ENCODE measurements at regions not wholly inside any gene's neighbourhood (a gene's known extent, or its start where the extent isn't known, plus 50 kb on each side); places are given as distances from the start of the nearest gene placed in this dataset.

- TF ChIP-seq, protein P1, sequence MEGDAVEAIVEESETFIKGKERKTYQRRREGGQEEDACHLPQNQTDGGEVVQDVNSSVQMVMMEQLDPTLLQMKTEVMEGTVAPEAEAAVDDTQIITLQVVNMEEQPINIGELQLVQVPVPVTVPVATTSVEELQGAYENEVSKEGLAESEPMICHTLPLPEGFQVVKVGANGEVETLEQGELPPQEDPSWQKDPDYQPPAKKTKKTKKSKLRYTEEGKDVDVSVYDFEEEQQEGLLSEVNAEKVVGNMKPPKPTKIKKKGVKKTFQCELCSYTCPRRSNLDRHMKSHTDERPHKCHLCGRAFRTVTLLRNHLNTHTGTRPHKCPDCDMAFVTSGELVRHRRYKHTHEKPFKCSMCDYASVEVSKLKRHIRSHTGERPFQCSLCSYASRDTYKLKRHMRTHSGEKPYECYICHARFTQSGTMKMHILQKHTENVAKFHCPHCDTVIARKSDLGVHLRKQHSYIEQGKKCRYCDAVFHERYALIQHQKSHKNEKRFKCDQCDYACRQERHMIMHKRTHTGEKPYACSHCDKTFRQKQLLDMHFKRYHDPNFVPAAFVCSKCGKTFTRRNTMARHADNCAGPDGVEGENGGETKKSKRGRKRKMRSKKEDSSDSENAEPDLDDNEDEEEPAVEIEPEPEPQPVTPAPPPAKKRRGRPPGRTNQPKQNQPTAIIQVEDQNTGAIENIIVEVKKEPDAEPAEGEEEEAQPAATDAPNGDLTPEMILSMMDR (IDR thresholded peaks at IDR 0.05; ENCODE audit: low read depth, low read length) = peak; percentile 22; the same call in 1 of the 2 replicates
- TF ChIP-seq EZH2phosphoT487 (IDR thresholded peaks at IDR 0.05; ENCODE audit: low read depth) = no peak
These were observed 64.2 kb downstream of the LLPH start for GRCh38 chr12:66066137-66066928.
